ENCODE measurements at regions not wholly inside any gene's neighbourhood (a gene's known extent, or its start where the extent isn't known, plus 50 kb on each side); places are given as distances from the start of the nearest gene placed in this dataset.

DNA sequence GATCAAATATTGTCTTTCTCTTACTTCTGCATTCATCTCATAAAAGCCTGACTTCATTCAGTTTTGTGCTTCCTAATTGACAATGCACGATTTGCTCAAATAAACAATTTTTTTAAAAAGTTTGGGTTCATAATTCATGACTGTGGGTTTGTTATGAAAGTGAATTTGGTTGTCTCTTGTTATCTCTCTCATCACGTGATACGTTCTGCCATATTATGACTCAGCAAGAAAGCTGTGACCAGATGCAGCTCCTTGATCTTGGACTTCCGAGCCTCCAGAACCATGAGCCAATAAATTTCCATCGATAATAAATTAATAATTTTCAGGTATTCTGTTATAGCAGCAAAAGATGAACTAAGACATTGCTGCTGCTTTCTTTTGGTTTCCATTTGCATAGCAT lies 156.5 kb upstream of the LRATD1 start:
- DNase-seq (ENCODE audit: low spot score in 2 of 2) = no peak
- Histone ChIP-seq H3K36me3 (no peaks in the 10 kb centered on the region), H3K27me3 (no peaks in the 10 kb centered on the region), H3K9me3 (no peaks in the 10 kb centered on the region), H3K27ac (no peak overlapping the region), H3K4me3 (no peak overlapping the region), H3K4me1 (no peaks in the 10 kb centered on the region)
- no peak for TF ChIP-seq POLR2A (IDR thresholded peaks at IDR 0.05)
- no peak for TF ChIP-seq EP300 (IDR thresholded peaks at IDR 0.05)
- TF ChIP-seq, protein P1, sequence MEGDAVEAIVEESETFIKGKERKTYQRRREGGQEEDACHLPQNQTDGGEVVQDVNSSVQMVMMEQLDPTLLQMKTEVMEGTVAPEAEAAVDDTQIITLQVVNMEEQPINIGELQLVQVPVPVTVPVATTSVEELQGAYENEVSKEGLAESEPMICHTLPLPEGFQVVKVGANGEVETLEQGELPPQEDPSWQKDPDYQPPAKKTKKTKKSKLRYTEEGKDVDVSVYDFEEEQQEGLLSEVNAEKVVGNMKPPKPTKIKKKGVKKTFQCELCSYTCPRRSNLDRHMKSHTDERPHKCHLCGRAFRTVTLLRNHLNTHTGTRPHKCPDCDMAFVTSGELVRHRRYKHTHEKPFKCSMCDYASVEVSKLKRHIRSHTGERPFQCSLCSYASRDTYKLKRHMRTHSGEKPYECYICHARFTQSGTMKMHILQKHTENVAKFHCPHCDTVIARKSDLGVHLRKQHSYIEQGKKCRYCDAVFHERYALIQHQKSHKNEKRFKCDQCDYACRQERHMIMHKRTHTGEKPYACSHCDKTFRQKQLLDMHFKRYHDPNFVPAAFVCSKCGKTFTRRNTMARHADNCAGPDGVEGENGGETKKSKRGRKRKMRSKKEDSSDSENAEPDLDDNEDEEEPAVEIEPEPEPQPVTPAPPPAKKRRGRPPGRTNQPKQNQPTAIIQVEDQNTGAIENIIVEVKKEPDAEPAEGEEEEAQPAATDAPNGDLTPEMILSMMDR (IDR thresholded peaks at IDR 0.05) = no peak
- no peak for TF ChIP-seq POLR2AphosphoS5 (IDR thresholded peaks at IDR 0.05)
- WGBS = 64% methylated on average over 5 of the region's 5 CpGs

GRCh38 chr2:14479486-14479885 lies 153.0 kb upstream of the LRATD1 start:
- Histone ChIP-seq H3K36me3 (no peaks in the 10 kb centered on the region), H3K27ac (no peak overlapping the region), H3K4me3 (no peak overlapping the region), H3K27me3 (no peaks in the 10 kb centered on the region), H3K9me3 (no peaks in the 10 kb centered on the region), H3K4me1 (no peaks in the 10 kb centered on the region)
- WGBS = 78% methylated on average over 2 of the region's 2 CpGs
- TF ChIP-seq, protein P1 (IDR thresholded peaks at IDR 0.05) = no peak
- TF ChIP-seq POLR2AphosphoS5 (IDR thresholded peaks at IDR 0.05) (no peak), EP300 (IDR thresholded peaks at IDR 0.05) (no peak), POLR2A (IDR thresholded peaks at IDR 0.05) (no peak)
- DNase-seq (ENCODE audit: low spot score in 2 of 2) = no peak

DNA sequence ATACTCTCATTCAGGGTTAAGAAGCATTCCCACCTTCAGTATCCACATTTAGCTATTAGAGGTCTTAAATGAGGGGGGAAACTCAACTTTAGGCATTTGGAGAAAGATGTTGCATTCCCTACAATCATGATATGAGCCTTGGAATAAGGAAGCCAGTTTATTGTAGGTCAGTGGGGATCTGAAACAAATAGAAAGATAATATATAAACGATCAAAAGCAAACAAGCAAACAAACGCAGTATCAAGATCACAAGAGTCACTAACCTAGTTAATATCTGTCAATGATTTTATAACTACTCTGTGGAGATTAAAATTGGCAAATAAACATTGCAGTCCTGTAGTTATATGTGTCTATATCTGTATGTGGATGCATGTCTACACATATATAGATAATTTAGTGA lies 152.4 kb upstream of the LRATD1 start:
- no peak for DNase-seq (ENCODE audit: low spot score in 2 of 2)
- 95% methylated on average over 2 of the region's 2 CpGs for WGBS
- Histone ChIP-seq H3K27ac (no peak overlapping the region), H3K4me3 (no peak overlapping the region), H3K9me3 (no peaks in the 10 kb centered on the region), H3K4me1 (no peaks in the 10 kb centered on the region), H3K27me3 (no peaks in the 10 kb centered on the region), H3K36me3 (no peaks in the 10 kb centered on the region)
- TF ChIP-seq EP300 (IDR thresholded peaks at IDR 0.05) = no peak
- TF ChIP-seq POLR2AphosphoS5 (IDR thresholded peaks at IDR 0.05) = no peak
- TF ChIP-seq POLR2A (IDR thresholded peaks at IDR 0.05) = no peak
- TF ChIP-seq, protein P1 (IDR thresholded peaks at IDR 0.05) = no peak

GRCh38 chr2:14480906-14481305 lies 151.6 kb upstream of the LRATD1 start:
- H3K27ac ChIP-seq = no peak overlapping the region
- TF ChIP-seq, protein P1 (IDR thresholded peaks at IDR 0.05) = no peak
- no peak for TF ChIP-seq EP300 (IDR thresholded peaks at IDR 0.05)
- no peak for TF ChIP-seq POLR2A (IDR thresholded peaks at IDR 0.05)
- TF ChIP-seq POLR2AphosphoS5 (IDR thresholded peaks at IDR 0.05) = no peak
- DNase-seq (ENCODE audit: low spot score in 2 of 2) = no peak
- no peaks in the 10 kb centered on the region for H3K27me3 ChIP-seq
- no peaks in the 10 kb centered on the region for H3K36me3 ChIP-seq
- H3K9me3 ChIP-seq = no peaks in the 10 kb centered on the region
- no peaks in the 10 kb centered on the region for H3K4me1 ChIP-seq
- WGBS = 85% methylated on average over 1 of the region's 1 CpG
- no peak overlapping the region for H3K4me3 ChIP-seq

DNA sequence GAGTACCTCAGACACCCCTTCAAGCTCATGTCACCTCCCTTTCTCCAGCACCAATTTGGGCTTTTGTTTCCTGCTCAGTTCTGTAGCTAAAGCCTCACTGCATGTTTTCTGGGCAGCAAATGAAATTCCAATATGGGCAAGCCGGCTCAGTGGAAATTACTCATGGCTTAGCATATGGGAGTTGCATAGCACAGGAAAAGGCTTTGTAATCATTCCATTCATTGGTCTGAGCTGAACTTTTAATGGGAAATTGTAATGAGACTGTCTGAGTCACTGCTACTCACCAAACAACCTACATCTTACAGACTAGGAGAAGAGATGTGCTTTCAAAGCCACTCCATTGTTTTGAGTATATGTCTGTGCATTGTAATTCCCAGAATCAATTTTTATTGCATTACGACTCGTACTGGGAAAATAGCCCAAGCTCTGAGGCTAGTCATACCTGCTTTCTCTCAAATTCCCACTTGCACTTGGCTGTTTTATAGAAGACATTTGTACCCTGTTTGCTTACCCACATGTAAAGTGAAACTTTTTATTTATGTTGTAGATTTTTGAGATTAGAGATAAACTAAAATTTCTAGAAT lies 139.5 kb upstream of the LRATD1 start:
- no peak overlapping the region for H3K4me3 ChIP-seq
- 43% methylated on average over 3 of the region's 3 CpGs for WGBS
- no peaks in the 10 kb centered on the region for H3K9me3 ChIP-seq
- H3K27ac ChIP-seq = no peak overlapping the region
- no peaks in the 10 kb centered on the region for H3K36me3 ChIP-seq
- DNase-seq (ENCODE audit: low spot score in 2 of 2) = no peak
- TF ChIP-seq, protein P1 (IDR thresholded peaks at IDR 0.05) = no peak
- TF ChIP-seq POLR2A (IDR thresholded peaks at IDR 0.05) (no peak), POLR2AphosphoS5 (IDR thresholded peaks at IDR 0.05) (no peak), EP300 (IDR thresholded peaks at IDR 0.05) (no peak)
- no peaks in the 10 kb centered on the region for H3K27me3 ChIP-seq
- H3K4me1 ChIP-seq = no peaks in the 10 kb centered on the region

All from suprapubic skin (tissue), 4 donors.